Kidney epithelial cell (primary cell): ENCODE measurements at regions not wholly inside any gene's neighbourhood (a gene's known extent, or its start where the extent isn't known, plus 50 kb on each side); places are given as distances from the start of the nearest gene placed in this dataset.

Source experiments
- DNase-seq: peaks from one replicate; pipeline ENCODE4 v3.0.0-alpha.2; 2010; ENCODE audit warnings: low read depth
- H3K27me3 ChIP-seq: 2 replicates; pipeline ENCODE4 v1.6.0; 2011; ENCODE audit warnings: low read length; ENCODE audit not compliant: control insufficient read depth, insufficient read depth
- H3K36me3 ChIP-seq: 2 replicates; pipeline ENCODE4 v1.5.1; 2011; ENCODE audit warnings: low read length; ENCODE audit not compliant: control insufficient read depth, insufficient read depth
- H3K4me3 ChIP-seq: 2 replicates; pipeline ENCODE4 v1.5.1; 2011; ENCODE audit warnings: low read depth, mild to moderate bottlenecking, control low read depth, low read length
- TF ChIP-seq, protein P1 (sequence below): IDR thresholded peaks from 2 replicates; pipeline ENCODE4 v1.5.1; 2011; ENCODE audit warnings: mild to moderate bottlenecking, moderate library complexity, low read length, control low read depth, inconsistent platforms; ENCODE audit not compliant: insufficient read depth, poor library complexity, severe bottlenecking

DNA sequence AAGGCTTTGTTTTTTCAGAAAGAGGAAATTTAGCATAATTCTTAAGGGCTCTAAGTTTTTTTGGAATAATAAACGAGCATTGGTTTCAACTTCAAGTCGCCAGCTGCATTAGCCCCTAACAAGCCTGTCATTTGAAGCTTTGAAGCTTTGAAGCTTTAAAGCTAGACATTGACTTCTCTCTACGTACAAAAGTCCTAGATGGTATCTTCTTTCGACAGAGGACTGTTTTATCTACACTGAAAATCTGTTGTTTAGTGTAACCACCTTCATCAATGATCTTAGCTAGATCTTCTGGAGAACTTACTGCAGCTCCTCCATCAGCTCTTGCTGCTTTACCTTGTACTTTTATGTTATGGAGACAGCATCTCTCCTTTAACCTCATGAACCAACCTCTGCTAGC lies 79.6 kb upstream of the TMEM72 start:
- no peaks in the 10 kb centered on the region for H3K36me3 ChIP-seq
- H3K27me3 ChIP-seq = no peaks in the 10 kb centered on the region
- DNase-seq = no peak
- TF ChIP-seq, protein P1, sequence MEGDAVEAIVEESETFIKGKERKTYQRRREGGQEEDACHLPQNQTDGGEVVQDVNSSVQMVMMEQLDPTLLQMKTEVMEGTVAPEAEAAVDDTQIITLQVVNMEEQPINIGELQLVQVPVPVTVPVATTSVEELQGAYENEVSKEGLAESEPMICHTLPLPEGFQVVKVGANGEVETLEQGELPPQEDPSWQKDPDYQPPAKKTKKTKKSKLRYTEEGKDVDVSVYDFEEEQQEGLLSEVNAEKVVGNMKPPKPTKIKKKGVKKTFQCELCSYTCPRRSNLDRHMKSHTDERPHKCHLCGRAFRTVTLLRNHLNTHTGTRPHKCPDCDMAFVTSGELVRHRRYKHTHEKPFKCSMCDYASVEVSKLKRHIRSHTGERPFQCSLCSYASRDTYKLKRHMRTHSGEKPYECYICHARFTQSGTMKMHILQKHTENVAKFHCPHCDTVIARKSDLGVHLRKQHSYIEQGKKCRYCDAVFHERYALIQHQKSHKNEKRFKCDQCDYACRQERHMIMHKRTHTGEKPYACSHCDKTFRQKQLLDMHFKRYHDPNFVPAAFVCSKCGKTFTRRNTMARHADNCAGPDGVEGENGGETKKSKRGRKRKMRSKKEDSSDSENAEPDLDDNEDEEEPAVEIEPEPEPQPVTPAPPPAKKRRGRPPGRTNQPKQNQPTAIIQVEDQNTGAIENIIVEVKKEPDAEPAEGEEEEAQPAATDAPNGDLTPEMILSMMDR = no peak
- H3K4me3 ChIP-seq = no peak overlapping the region

DNA sequence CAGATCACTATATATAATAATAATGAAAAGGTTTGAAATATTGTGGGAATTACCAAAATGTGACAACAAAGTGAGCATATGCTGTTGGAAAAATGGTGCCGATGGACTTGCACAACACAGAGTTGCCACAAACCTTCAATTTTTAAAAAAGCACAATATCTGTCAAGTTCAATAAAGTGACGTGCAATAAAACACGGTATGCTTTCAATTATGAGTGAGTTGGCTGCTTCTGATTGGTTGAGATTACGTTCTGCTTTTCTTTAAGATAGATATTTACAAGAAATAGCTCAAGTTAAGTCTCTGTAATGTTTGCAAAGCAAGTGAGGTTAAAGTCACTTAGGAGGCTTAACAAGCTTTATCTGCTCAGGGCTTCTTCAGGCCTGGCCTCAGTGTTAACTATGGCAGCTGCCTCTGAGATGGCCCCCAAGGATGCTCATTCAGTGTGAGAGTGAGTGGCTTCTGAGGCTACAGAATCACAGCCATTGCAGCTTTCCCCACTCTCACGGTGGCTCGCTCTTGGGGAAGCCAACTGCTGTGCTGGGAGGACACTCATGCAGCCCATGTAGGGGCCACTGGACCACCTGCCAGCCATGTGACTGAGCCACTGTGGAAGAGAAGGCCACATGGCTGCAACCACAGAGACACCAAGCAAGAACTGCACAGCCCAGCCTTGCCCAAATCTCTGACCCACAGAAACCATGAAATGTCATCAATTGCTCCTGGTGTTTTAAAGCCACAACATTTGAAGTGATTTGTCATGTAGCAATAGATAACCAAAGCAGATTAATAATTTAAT lies 78.3 kb upstream of the TMEM72 start:
- DNase-seq = no peak
- Histone ChIP-seq H3K27me3 (no peaks in the 10 kb centered on the region), H3K4me3 (no peak overlapping the region), H3K36me3 (no peaks in the 10 kb centered on the region)
- TF ChIP-seq, protein P1 = no peak

- TF ChIP-seq, protein P1 = no peak
- DNase-seq = no peak
- H3K36me3 ChIP-seq = no peaks in the 10 kb centered on the region
- no peaks in the 10 kb centered on the region for H3K27me3 ChIP-seq
- no peak overlapping the region for H3K4me3 ChIP-seq
Measured at GRCh38 chr10:44834131-44834530, 77.0 kb upstream of the TMEM72 start.

DNA sequence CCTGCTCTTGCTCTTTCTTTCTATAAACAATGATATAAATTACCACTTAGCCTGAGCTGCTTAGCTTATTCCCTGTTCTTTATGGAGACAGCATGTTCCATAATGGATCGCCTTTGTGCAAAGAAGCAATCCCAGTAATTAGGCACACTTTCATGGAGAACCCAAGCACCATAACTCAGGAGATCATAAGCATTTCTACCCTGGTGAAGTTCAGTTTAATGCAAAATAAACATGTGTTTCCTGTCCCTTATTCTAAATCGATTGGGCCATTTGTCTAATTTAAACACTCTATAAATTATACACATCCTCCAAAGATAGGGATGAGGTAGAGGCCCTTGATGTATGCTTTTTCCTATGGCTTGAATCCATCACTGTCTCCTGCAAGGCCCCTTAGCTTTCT lies 75.8 kb upstream of the TMEM72 start:
- TF ChIP-seq, protein P1 = no peak

GRCh38 chr10:44843484-44843883 lies 67.7 kb upstream of the TMEM72 start:
- no peak for DNase-seq
- H3K36me3 ChIP-seq = no peaks in the 10 kb centered on the region
- TF ChIP-seq, protein P1 = no peak
- H3K27me3 ChIP-seq = no peaks in the 10 kb centered on the region
- no peak overlapping the region for H3K4me3 ChIP-seq

More for the DNA sequence above, 75.8 kb upstream of the TMEM72 start:
- no peak for DNase-seq
- Histone ChIP-seq H3K4me3 (no peak overlapping the region), H3K27me3 (no peaks in the 10 kb centered on the region), H3K36me3 (no peaks in the 10 kb centered on the region)
